Choroid plexus epithelial cell (primary cell): ENCODE measurements at regions not wholly inside any gene's neighbourhood (a gene's known extent, or its start where the extent isn't known, plus 50 kb on each side); places are given as distances from the start of the nearest gene placed in this dataset.
"Not testable (repeated sequence)": the region's sequence is repeated elsewhere in the genome, so short reads cannot be mapped to it uniquely, and the experiment has no call there.

Source experiments
- DNase-seq: peaks from one replicate; pipeline ENCODE4 v3.0.0-alpha.2; 2010; ENCODE audit warnings: low read depth
- H3K4me3 ChIP-seq: 2 replicates; pipeline ENCODE4 v1.5.1; 2011; ENCODE audit warnings: low read depth, mild to moderate bottlenecking, control low read depth, low read length, moderate library complexity
- TF ChIP-seq, protein P1 (sequence below): conservative IDR thresholded peaks from 2 replicates; pipeline ENCODE4 v1.5.1; 2011; ENCODE audit warnings: low read depth, mild to moderate bottlenecking, control low read depth, inconsistent platforms, low read length, moderate library complexity

DNA sequence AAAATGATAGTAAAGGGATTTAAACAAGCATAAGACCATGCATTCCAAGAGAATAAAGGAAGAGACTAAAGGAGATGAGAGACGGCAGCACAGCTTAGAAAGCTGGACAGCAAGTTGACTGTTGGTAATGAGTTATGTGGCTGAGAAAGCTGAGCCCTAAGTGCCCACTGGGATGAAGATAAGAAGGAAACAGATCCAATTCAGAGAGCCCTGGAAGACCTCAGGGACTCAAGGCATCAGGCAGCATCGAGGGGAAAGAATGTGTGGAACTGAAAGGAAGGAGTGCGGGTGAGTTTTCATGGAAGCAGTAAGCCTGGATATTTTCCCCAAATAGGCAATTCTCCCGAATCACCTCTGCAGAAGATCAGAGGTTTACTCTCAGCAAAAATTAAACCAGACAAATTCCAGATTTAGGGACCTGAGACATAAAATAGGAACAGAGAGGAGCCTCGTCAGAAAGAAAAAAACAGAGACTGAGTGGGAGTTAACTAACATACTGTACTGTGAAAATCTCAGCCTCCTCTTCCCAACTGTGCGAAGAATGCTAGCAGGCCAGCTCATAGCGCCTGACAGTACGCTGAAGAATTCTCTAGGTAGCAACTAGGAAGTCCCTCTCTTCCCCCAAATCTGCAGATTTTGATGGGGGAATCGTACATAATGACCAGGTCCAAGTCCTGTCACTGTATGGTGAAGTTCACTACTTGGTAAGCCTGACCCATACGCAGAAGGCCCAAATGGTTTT, 187.7 kb upstream of the TAPT1 start:
- H3K4me3 ChIP-seq, result no peak overlapping the region
- no peak for DNase-seq
- TF ChIP-seq, protein P1, sequence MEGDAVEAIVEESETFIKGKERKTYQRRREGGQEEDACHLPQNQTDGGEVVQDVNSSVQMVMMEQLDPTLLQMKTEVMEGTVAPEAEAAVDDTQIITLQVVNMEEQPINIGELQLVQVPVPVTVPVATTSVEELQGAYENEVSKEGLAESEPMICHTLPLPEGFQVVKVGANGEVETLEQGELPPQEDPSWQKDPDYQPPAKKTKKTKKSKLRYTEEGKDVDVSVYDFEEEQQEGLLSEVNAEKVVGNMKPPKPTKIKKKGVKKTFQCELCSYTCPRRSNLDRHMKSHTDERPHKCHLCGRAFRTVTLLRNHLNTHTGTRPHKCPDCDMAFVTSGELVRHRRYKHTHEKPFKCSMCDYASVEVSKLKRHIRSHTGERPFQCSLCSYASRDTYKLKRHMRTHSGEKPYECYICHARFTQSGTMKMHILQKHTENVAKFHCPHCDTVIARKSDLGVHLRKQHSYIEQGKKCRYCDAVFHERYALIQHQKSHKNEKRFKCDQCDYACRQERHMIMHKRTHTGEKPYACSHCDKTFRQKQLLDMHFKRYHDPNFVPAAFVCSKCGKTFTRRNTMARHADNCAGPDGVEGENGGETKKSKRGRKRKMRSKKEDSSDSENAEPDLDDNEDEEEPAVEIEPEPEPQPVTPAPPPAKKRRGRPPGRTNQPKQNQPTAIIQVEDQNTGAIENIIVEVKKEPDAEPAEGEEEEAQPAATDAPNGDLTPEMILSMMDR, result no peak

DNA sequence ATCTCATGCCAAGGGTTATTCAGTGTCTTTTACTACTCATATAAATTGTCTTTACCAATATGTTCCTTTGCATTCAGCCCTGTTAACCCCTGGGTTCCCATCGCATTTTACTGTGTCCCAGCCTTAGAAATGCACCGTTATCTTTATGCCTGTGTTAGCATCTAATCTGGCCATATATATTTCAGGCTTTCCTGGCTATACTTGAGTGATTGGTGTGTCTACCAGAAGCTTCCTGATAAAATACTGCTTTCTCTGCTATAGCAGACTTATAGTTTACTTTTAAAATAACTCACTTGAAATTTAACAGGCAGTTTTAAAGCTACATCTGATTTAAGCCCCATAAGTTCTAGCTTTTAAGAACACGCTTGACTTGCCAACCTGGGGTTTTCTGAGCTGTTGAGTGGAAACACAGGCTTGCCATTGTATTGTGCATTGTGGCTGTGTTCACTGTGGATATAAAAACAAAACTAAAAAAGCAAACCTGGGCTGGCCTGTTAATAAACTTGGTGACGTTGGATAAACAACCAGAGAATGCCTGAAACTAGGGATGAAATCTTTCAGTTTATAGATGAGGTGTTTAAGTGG, 185.3 kb upstream of the TAPT1 start:
- H3K4me3 ChIP-seq, result no peak overlapping the region
- TF ChIP-seq, protein P1, result no peak
- DNase-seq, result no peak

DNA sequence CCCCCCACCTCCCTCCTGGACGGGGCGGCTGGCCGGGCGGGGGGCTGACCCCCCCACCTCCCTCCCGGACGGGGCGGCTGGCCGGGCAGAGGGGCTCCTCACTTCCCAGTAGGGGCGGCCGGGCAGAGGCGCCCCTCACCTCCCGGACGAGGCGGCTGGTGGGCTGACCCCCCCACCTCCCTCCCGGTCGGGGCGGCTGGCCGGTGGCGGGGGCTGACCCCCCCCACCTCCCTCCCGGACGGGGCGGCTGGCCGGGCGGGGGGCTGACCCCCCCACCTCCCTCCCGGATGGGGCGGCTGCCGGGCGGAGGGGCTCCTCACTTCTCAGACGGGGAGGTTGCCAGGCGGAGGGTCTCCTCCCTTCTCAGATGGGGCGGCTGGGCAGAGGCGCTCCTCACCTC, 166.9 kb upstream of the TAPT1 start:
- DNase-seq, H3K4me3 ChIP-seq: not testable (repeated sequence)

DNA sequence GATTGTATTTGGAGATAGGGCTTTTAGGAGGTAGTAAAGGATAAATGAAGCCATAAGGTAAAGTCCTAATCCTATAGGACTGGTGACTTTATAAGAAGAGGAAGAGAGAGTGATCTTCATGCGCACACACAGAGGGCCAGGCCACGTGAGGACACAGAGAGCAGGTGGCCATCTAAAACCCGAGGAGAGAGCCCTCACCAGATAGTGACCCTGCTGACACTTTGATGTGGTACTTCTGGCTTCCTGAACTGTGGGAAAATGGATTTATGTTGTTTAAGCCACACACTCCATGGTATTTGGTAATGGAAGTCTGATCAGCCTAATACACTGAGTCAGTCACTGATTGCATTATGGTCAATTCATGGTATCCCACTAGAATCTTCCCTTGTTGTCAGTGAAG, 164.9 kb upstream of the TAPT1 start:
- DNase-seq, result no peak
- TF ChIP-seq, protein P1, result no peak
- H3K4me3 ChIP-seq, result no peak overlapping the region

DNA sequence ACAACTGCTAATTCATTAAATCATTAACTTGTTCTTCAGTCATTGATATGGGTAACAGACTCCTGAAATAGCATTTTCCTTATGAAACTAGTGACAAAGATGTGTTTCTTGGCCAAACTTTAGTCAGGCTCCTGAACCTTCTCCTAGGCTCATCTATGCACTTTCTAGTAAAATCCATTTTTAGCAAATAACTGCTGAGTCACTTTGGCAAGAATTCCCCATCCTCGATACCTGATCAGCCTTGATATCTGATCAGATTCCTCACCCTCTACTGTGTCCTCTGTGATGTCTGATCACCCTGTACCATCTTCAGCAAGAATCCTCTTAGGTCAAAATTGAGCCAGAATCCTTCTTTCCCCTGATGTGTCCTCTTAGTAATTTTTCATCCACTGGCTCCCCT, 161.2 kb upstream of the TAPT1 start:
- no peak overlapping the region for H3K4me3 ChIP-seq
- TF ChIP-seq, protein P1, result no peak
- DNase-seq, result no peak

DNA sequence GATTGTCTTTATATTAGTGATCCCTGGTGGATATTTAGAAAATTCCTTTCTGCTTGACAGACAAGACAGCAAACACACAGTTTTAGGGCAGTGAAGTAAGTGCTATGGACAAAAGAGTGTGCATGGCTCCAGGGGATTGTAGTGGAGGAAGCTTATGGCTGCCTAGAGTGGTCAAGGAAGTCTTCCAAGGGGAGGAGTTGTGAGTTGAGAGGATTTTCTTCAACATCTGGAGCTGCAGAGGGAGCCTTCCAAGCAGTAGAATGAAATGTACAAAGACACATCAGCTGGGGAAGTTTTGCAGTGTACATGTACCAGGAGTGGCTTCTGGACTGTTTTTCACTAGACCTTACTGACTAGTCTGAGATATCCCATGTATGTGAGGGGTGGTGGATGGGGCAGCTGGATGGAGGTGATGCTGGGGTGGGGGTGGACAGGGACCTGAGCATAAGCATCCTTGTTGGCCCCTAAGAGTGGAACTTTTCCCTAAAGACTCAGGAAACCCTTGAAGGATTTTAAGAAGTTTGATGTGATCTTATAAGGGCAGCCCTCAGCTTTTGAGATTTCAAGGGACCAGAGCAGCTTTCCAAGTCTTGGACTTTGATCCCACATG, 160.5 kb upstream of the TAPT1 start:
- no peak overlapping the region for H3K4me3 ChIP-seq
- TF ChIP-seq, protein P1, result no peak
- DNase-seq, result no peak

DNA sequence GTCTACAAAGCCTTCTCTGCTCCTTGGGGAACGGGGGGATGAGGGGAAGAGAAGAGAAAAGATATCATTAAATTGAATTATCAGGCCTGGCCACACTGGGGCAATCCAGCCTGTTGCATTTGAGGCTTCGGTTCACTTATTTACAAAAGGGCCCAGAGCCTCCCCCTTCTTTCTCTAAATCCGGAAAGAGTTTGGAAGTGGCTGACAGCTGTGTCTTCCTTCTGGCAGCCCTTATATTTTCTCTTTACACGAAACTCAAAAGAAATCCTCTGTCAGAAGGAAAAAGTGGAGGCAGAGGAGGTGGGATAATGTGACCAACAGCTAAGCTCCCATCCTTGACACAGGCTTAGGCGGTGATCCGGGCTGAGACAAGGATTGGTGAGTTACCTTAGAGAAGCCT, 158.3 kb upstream of the TAPT1 start:
- H3K4me3 ChIP-seq, result no peak overlapping the region
- TF ChIP-seq, protein P1, result no peak
- DNase-seq, result no peak
